HUES48 (cell line): ENCODE measurements at regions not wholly inside any gene's neighbourhood (a gene's known extent, or its start where the extent isn't known, plus 50 kb on each side); places are given as distances from the start of the nearest gene placed in this dataset.

Experiments used
- H3K27ac ChIP-seq: one replicate; pipeline ENCODE4 v1.7.0; 2013; ENCODE audit warnings: low read depth, low read length, inconsistent platforms
- H3K27me3 ChIP-seq: 2 replicates; pipeline ENCODE4 v1.6.1; 2013; ENCODE audit warnings: mild to moderate bottlenecking, low read length; ENCODE audit not compliant: control insufficient read depth, insufficient read depth
- H3K36me3 ChIP-seq: 2 replicates; pipeline ENCODE4 v1.6.1; 2013; ENCODE audit warnings: low read length; ENCODE audit not compliant: control insufficient read depth, insufficient read depth
- H3K4me1 ChIP-seq: 2 replicates; pipeline ENCODE4 v1.6.1; 2013; ENCODE audit warnings: mild to moderate bottlenecking, low read length; ENCODE audit not compliant: control insufficient read depth, insufficient read depth
- H3K4me3 ChIP-seq: 2 replicates; pipeline ENCODE4 v1.5.1; 2013; ENCODE audit warnings: mild to moderate bottlenecking, low read depth, low read length
- H3K9ac ChIP-seq: 2 replicates; pipeline ENCODE4 v1.6.1; 2013; ENCODE audit warnings: mild to moderate bottlenecking, low read depth, low read length, moderate library complexity
- H3K9me3 ChIP-seq: 2 replicates; pipeline ENCODE4 v1.6.1; 2013; ENCODE audit warnings: low read length; ENCODE audit not compliant: control insufficient read depth, insufficient read depth

- Histone ChIP-seq H3K4me3 (no peak overlapping the region), H3K36me3 (no peaks in the 10 kb centered on the region), H3K27me3 (no peaks in the 10 kb centered on the region), H3K27ac (no peak overlapping the region), H3K9me3 (0 out of 2 replicates have a peak, but pooled peaks cover under 1% of the 10 kb centered on the region), H3K9ac (no peak overlapping the region), H3K4me1 (no peaks in the 10 kb centered on the region)
Measured at GRCh38 chr18:22504251-22505030, 86.7 kb upstream of the CTAGE1 start.

DNA sequence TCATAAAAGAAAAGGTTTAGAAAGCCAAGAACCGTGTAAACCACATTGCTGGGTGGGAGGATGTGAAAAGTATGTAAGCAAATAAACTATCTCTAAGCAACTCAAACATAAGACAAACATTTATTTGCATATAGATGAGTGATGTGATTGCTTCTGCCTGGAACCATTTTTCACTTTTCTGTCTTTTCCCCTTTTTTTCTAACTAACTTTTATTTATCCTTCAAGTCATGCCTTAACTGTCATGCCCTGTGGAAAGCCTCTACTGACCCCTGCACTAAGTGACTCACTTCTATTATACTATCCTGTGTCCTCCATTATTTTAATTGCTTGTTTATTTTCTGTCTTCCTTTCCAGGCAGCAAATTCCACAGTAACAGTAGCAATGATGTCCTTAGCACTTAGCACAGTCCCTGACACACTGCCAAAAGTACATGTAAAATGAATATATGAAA is 87.5 kb upstream of the CTAGE1 start:
- no peaks in the 10 kb centered on the region for H3K27me3 ChIP-seq
- H3K4me3 ChIP-seq, result no peak overlapping the region
- H3K36me3 ChIP-seq, result no peaks in the 10 kb centered on the region
- H3K9ac ChIP-seq, result no peak overlapping the region
- H3K4me1 ChIP-seq, result no peaks in the 10 kb centered on the region
- H3K9me3 ChIP-seq, result no peaks in the 10 kb centered on the region
- H3K27ac ChIP-seq, result no peak overlapping the region

DNA sequence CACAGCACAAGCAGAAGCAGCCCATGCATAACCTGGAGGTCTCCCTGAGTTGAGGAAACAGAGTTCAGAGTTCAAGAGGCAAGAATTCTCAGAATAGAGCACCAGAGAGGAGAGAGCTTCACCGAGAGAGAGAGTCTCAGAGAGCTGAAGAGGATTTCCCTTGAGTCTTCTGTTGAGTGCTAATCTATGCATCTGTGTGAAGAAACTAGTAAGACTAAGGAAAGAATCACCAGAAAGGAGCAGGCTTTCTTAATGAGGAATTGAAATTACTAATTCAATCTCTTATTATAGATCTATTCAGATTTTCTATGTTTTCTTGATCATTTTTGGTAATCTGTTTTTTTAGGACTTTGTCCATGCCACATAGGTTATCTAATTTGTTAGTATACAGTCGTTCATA is 89.3 kb upstream of the CTAGE1 start:
- H3K27me3 ChIP-seq, result no peaks in the 10 kb centered on the region
- H3K9me3 ChIP-seq, result no peaks in the 10 kb centered on the region
- H3K9ac ChIP-seq, result no peak overlapping the region
- no peaks in the 10 kb centered on the region for H3K36me3 ChIP-seq
- no peak overlapping the region for H3K27ac ChIP-seq
- H3K4me3 ChIP-seq, result no peak overlapping the region
- no peaks in the 10 kb centered on the region for H3K4me1 ChIP-seq

DNA sequence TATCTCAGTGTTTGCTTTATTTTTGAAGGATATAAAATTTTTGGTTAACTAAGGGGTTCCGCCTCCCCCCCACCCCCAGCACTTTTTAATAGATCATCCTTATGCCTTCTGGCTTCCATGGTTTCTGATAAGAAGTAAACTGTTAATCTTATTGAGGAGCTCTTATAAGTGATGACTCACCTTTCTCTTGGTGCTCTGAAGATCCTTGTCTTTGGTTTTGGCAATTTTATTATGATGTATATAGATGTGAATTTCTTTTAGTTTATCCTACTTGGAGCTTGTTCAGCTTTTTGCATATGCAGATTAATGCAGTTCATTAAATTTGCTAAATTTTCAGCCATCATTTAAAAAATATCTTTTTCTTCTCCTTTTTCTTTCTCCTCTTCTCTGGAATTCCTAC is 91.7 kb upstream of the CTAGE1 start:
- no peak overlapping the region for H3K27ac ChIP-seq
- H3K9ac ChIP-seq, result no peak overlapping the region
- no peaks in the 10 kb centered on the region for H3K9me3 ChIP-seq
- no peaks in the 10 kb centered on the region for H3K27me3 ChIP-seq
- H3K4me1 ChIP-seq, result no peaks in the 10 kb centered on the region
- no peak overlapping the region for H3K4me3 ChIP-seq
- no peaks in the 10 kb centered on the region for H3K36me3 ChIP-seq

- H3K27me3 ChIP-seq, result no peaks in the 10 kb centered on the region
- no peak overlapping the region for H3K9ac ChIP-seq
Measured at GRCh38 chr18:22510697-22511096, 93.0 kb upstream of the CTAGE1 start.

DNA sequence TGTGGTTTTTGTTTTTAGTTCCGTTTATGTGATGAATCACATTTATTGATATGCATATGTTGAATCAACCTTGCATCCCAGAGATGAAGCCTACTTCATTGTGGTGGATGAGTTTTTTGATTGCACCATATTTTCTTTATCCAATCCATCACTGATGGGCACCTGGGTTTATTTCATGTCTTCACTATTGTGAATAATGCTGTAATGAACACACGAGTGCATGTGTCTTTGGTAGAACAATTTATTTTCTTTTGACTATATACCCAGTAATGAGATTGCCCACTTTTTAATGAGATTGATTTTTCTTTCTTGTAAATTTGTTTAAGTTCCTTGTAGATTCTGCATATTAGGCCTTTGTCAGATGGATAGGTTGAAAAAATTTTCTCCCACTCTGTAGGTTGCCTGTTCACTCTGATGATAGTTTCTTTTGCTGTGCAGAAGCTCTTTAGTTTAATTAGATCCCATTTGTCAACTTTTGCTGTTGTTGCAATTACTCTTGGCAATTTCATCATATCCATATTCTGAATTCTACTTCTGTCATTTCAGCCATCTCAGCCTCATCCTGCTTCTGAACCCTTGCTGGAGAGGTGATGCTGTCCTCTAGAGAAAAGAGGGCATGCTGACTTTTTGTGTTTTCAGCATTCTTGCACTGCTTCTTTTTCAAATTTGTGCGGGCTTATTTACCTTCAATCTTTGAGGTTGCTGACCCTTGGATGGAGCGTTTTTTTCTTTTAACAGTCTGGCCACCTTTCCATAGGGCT is 96.2 kb upstream of the CTAGE1 start:
- H3K36me3 ChIP-seq, result no peaks in the 10 kb centered on the region
- H3K4me1 ChIP-seq, result no peaks in the 10 kb centered on the region
- H3K9ac ChIP-seq, result no peak overlapping the region
- no peak overlapping the region for H3K27ac ChIP-seq
- H3K27me3 ChIP-seq, result no peaks in the 10 kb centered on the region
- no peak overlapping the region for H3K4me3 ChIP-seq
- H3K9me3 ChIP-seq, result no peaks in the 10 kb centered on the region

More at GRCh38 chr18:22510697-22511096, 93.0 kb upstream of the CTAGE1 start:
- Histone ChIP-seq H3K36me3 (no peaks in the 10 kb centered on the region), H3K4me1 (no peaks in the 10 kb centered on the region), H3K9me3 (no peaks in the 10 kb centered on the region), H3K27ac (no peak overlapping the region), H3K4me3 (no peak overlapping the region)

DNA sequence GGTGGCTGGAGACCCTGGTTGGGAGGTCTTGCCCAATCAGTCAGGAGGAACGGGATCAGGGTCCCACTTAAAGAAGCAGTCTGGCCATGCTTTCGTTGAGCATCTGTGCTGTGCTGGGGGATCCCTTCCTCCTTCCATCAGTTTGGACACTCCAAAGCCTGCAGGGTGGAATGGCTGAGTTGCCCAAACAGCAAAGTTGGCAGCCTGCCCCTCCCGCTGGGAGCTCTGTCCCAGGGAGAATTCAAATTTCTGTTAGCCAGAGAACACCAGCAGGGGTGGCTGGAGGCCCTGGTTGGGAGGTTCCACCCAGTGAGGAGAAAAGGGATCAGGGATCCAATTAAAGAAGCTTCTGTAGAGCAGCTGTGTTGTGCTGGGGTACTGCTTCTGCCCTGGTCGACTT is 96.9 kb upstream of the CTAGE1 start:
- Histone ChIP-seq H3K27ac (no peak overlapping the region), H3K4me3 (no peak overlapping the region), H3K36me3 (no peaks in the 10 kb centered on the region), H3K4me1 (no peaks in the 10 kb centered on the region), H3K27me3 (no peaks in the 10 kb centered on the region), H3K9me3 (no peaks in the 10 kb centered on the region), H3K9ac (no peak overlapping the region)

DNA sequence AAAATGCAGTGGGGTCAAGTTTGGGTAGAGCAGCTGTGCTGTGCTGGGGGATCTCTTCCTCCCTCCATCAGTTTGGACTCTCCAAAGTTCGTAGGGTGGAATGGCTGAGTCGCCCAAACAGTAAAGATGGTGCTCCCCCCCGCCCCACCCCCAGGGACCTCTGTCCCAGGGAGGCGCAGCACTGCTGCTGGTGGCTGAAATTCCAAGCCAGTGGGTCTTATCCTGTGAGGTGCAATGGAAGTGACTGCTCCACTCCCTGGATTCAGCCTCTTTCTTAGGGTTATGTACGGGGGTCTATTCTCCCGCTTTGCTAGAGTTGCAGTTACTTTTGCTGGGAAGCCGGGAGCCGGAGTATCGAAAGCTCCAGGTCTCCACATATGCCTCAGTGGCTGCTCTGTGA is 97.5 kb upstream of the CTAGE1 start:
- Histone ChIP-seq H3K27ac (no peak overlapping the region), H3K4me1 (no peaks in the 10 kb centered on the region), H3K9ac (no peak overlapping the region), H3K36me3 (no peaks in the 10 kb centered on the region), H3K9me3 (no peaks in the 10 kb centered on the region), H3K27me3 (no peaks in the 10 kb centered on the region), H3K4me3 (no peak overlapping the region)

- Histone ChIP-seq H3K4me3 (no peak overlapping the region), H3K27me3 (no peaks in the 10 kb centered on the region), H3K9ac (no peak overlapping the region), H3K27ac (no peak overlapping the region), H3K4me1 (no peaks in the 10 kb centered on the region), H3K9me3 (no peaks in the 10 kb centered on the region), H3K36me3 (no peaks in the 10 kb centered on the region)
Measured at GRCh38 chr18:22517356-22517755, 99.6 kb upstream of the CTAGE1 start.

DNA sequence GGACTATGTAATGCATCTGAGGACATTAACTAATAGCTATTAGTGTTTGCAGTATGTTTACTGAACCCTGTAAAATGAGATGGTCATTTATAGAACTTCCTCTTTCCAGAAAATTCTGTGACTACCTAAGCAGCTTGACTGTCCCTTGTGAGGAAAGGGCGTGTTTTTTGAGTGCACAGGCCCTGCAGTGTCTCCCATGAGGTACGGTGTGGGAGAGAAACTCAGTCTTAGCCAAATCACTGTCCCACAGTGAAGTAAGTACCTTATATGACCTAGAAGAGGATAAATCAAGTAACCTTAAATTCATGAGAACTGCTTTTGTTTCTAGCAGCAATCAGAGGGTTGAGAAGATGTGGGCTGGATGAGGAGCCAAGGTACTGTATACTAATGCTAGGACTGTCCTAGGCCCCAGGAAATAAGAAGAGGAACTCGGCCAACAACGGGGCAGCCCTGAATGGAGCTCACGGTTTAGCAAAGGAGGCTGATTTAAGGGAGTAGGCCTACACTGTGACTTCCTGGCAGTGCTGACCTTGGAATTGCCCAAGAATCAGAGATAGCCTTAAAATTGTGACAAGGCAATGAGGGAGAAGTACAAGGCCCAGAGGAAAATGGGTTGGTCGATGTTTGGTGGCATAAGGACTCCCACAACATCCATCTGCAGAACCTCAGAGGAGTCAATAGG is 103.5 kb upstream of the CTAGE1 start:
- Histone ChIP-seq H3K9me3 (no peaks in the 10 kb centered on the region), H3K4me1 (no peaks in the 10 kb centered on the region), H3K27ac (no peak overlapping the region), H3K36me3 (no peaks in the 10 kb centered on the region), H3K9ac (no peak overlapping the region), H3K4me3 (no peak overlapping the region), H3K27me3 (no peaks in the 10 kb centered on the region)

DNA sequence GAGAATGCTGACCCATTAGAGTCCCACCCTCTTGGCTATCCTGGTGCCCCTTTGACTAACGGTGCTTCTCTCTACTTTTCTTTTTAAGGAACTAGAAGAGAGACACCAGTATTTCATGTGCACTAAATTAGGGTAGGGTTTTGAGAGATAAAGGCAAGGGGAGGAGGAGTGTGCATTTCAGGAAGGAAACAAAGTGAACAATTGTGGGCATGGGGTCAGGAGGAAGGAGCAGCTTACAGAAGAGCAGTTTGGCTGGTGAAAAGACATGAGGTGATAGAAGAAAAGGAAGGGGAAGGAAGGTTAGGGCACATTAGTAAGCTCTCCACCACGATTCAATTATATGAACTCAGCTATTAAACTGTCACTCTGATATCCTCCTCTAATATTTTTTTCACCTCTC is 105.8 kb upstream of the CTAGE1 start:
- no peaks in the 10 kb centered on the region for H3K9me3 ChIP-seq
- no peak overlapping the region for H3K27ac ChIP-seq
- H3K9ac ChIP-seq, result no peak overlapping the region
- H3K4me1 ChIP-seq, result no peaks in the 10 kb centered on the region
- no peak overlapping the region for H3K4me3 ChIP-seq
- no peaks in the 10 kb centered on the region for H3K36me3 ChIP-seq
- no peaks in the 10 kb centered on the region for H3K27me3 ChIP-seq
